ENCODE measurements at regions not wholly inside any gene's neighbourhood (a gene's known extent, or its start where the extent isn't known, plus 50 kb on each side); places are given as distances from the start of the nearest gene placed in this dataset.

DNA sequence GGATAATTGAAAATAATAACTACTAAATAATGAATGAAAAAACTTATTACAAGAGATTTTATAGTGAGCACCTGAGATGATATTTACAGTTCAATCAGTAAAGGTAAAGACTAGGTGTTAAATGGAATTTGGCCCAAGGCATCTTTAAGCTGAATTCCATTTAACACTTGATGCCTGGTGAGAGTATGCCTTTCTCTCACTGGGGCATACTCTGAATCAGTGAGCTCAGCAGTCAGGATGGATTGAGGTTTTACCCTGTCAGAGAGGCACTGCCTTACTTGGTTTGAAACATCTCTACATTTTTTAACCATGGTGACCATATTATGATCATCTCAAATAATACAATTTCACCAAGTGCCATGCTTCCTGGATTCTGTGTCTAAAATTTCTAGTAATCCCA lies 1416.3 kb downstream of the MAT2B start:
- TF ChIP-seq EZH2 (conservative IDR thresholded peaks at IDR 0.05; ENCODE audit: low read depth, low read length) (no peak), HNRNPUL1 (IDR thresholded peaks at IDR 0.05; ENCODE audit: low read depth, low read length) (no peak), YY1 (IDR thresholded peaks at IDR 0.05; ENCODE audit: insufficient read depth, insufficient replicate concordance, low read depth, low read length) (no peak), TCF7L2 (IDR thresholded peaks at IDR 0.05; ENCODE audit: low read depth, low read length) (no peak)
- TF ChIP-seq, protein P1, sequence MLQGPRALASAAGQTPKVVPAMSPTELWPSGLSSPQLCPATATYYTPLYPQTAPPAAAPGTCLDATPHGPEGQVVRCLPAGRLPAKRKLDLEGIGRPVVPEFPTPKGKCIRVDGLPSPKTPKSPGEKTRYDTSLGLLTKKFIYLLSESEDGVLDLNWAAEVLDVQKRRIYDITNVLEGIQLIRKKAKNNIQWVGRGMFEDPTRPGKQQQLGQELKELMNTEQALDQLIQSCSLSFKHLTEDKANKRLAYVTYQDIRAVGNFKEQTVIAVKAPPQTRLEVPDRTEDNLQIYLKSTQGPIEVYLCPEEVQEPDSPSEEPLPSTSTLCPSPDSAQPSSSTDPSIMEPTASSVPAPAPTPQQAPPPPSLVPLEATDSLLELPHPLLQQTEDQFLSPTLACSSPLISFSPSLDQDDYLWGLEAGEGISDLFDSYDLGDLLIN (CRISPR knock-in tag; IDR thresholded peaks at IDR 0.05; ENCODE audit: borderline replicate concordance): no peak
- TF ChIP-seq, protein P2, sequence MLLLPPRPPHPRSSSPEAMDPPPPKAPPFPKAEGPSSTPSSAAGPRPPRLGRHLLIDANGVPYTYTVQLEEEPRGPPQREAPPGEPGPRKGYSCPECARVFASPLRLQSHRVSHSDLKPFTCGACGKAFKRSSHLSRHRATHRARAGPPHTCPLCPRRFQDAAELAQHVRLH (CRISPR knock-in tag; IDR thresholded peaks at IDR 0.05; ENCODE audit: borderline replicate concordance, low read depth): no peak
- TF ChIP-seq, protein P3, sequence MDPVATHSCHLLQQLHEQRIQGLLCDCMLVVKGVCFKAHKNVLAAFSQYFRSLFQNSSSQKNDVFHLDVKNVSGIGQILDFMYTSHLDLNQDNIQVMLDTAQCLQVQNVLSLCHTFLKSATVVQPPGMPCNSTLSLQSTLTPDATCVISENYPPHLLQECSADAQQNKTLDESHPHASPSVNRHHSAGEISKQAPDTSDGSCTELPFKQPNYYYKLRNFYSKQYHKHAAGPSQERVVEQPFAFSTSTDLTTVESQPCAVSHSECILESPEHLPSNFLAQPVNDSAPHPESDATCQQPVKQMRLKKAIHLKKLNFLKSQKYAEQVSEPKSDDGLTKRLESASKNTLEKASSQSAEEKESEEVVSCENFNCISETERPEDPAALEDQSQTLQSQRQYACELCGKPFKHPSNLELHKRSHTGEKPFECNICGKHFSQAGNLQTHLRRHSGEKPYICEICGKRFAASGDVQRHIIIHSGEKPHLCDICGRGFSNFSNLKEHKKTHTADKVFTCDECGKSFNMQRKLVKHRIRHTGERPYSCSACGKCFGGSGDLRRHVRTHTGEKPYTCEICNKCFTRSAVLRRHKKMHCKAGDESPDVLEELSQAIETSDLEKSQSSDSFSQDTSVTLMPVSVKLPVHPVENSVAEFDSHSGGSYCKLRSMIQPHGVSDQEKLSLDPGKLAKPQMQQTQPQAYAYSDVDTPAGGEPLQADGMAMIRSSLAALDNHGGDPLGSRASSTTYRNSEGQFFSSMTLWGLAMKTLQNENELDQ (CRISPR knock-in tag; IDR thresholded peaks at IDR 0.05; ENCODE audit: borderline replicate concordance): no peak
